HG03469 (cell line): ENCODE measurements at regions not wholly inside any gene's neighbourhood (a gene's known extent, or its start where the extent isn't known, plus 50 kb on each side); places are given as distances from the start of the nearest gene placed in this dataset.
A peak's percentile ranks its signal among the peaks of the same experiment; 100 is the strongest.
"Not testable (repeated sequence)": the region's sequence is repeated elsewhere in the genome, so short reads cannot be mapped to it uniquely, and the experiment has no call there.

Experiments
- ATAC-seq: cut with Tn5 transposase; IDR thresholded peaks from one replicate; pipeline ENCODE4 v1.9.1; 2021; ENCODE audit warnings: mild to moderate bottlenecking, moderate library complexity, moderate number of reproducible peaks; ENCODE audit not compliant: unreplicated experiment

GRCh38 chr6:140806431-140806830, 1326.3 kb upstream of the GJE1 start:
- ATAC-seq: no peak

- ATAC-seq: no peak
These were observed 1338.2 kb upstream of the GJE1 start for GRCh38 chr6:140794544-140794943.

GRCh38 chr6:140790109-140790508, 1342.6 kb upstream of the GJE1 start:
- no peak for ATAC-seq

- no peak for ATAC-seq
These were observed 1343.3 kb upstream of the GJE1 start for GRCh38 chr6:140789466-140789865.

GRCh38 chr6:140785926-140786325, 1346.8 kb upstream of the GJE1 start:
- no peak for ATAC-seq

GRCh38 chr6:140784573-140784972, 1348.2 kb upstream of the GJE1 start:
- no peak for ATAC-seq

- not testable (repeated sequence) for ATAC-seq
These were observed 1349.2 kb upstream of the GJE1 start for GRCh38 chr6:140783504-140783903.

GRCh38 chr6:140782941-140783340, 1349.8 kb upstream of the GJE1 start:
- ATAC-seq: no peak

GRCh38 chr6:140779991-140780596, 1352.6 kb upstream of the GJE1 start:
- no peak for ATAC-seq

- ATAC-seq: no peak
These were observed 1353.4 kb upstream of the GJE1 start for GRCh38 chr6:140779341-140779740.

- no peak for ATAC-seq
These were observed 1354.9 kb upstream of the GJE1 start for GRCh38 chr6:140777780-140778179.

GRCh38 chr6:140775061-140775460, 1357.7 kb upstream of the GJE1 start:
- ATAC-seq: no peak

GRCh38 chr6:140774080-140774505, 1358.6 kb upstream of the GJE1 start:
- peak; percentile 100 for ATAC-seq

- ATAC-seq: no peak
These were observed 1359.4 kb upstream of the GJE1 start for GRCh38 chr6:140773276-140773675.

- no peak for ATAC-seq
These were observed 1360.1 kb upstream of the GJE1 start for GRCh38 chr6:140772576-140772975.

- no peak for ATAC-seq
These were observed 1364.6 kb upstream of the GJE1 start for GRCh38 chr6:140768133-140768532.

- ATAC-seq: no peak
These were observed 1365.7 kb upstream of the GJE1 start for GRCh38 chr6:140766999-140767398.

GRCh38 chr6:140758169-140758877, 1374.4 kb upstream of the GJE1 start:
- no peak for ATAC-seq

GRCh38 chr6:140752234-140752633, 1377.8 kb upstream of the CITED2 start:
- ATAC-seq: no peak

GRCh38 chr6:140747114-140747513, 1372.7 kb upstream of the CITED2 start:
- no peak for ATAC-seq

- ATAC-seq: peak; percentile 92
These were observed 1370.3 kb upstream of the CITED2 start for GRCh38 chr6:140744659-140745320.

GRCh38 chr6:140736231-140736630, 1361.8 kb upstream of the CITED2 start:
- no peak for ATAC-seq
